Effector CD4-positive, alpha-beta T cell (primary cell): ENCODE measurements at regions not wholly inside any gene's neighbourhood (a gene's known extent, or its start where the extent isn't known, plus 50 kb on each side); places are given as distances from the start of the nearest gene placed in this dataset.
"Not testable (repeated sequence)": the region's sequence is repeated elsewhere in the genome, so short reads cannot be mapped to it uniquely, and the experiment has no call there.

Experiments
- DNase-seq: peaks from one replicate; pipeline ENCODE4 v3.0.0-alpha.2; 2020

DNA sequence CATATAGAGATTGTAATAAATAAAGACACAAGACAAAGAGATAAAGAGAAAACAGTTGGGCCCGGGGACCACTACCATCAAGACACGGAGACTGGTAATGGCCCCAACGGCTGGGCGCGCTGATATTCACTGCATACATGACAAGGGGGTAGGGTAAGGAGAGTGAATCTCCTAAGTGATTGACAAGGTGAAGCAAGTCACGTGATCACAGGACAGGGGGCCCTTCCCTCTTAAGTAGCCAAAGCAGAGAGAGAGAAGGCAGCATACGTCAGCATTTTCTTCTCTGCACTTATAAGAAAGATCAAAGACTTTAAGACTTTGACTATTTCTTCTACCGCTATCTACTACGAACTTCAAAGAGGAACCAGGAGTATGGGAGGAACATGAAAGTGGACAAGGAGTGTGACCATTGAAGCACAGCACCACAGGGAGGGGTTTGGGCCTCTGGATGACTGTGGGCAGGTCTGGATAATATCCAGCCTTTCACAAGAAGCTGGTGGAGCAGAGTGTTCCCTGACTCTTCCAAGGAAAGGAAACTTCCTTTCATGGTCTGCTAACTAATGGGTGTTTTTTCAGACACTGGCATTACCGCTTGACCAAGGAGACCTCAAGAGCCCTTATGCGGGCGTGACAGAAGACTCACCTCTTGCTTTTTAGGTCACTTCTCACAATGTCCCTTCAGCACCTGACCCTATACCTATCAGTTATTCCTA lies 75.6 kb downstream of the MRPL39 start:
- DNase-seq: not testable (repeated sequence)

DNA sequence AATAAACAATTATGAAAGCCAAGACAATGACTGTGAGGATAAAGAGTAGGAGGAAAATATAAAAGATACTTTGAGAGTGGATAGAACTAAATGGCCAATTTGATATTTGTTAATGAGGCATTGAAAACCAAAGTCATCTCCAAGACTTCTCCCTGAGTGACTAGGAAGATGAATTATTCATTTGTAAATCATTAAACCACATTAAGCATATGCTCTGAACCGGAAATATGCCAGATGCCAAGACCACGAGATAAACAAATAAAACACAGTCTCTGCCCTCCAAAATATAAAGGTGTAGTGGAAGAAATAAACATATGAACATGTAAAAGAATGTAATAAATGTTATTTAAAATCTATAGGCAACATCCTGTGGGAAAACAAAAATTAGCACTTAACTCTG lies 78.8 kb downstream of the MRPL39 start:
- DNase-seq: no peak

- DNase-seq: no peak
Measured at GRCh38 chr21:25518491-25518911, 88.8 kb downstream of the MRPL39 start.

DNA sequence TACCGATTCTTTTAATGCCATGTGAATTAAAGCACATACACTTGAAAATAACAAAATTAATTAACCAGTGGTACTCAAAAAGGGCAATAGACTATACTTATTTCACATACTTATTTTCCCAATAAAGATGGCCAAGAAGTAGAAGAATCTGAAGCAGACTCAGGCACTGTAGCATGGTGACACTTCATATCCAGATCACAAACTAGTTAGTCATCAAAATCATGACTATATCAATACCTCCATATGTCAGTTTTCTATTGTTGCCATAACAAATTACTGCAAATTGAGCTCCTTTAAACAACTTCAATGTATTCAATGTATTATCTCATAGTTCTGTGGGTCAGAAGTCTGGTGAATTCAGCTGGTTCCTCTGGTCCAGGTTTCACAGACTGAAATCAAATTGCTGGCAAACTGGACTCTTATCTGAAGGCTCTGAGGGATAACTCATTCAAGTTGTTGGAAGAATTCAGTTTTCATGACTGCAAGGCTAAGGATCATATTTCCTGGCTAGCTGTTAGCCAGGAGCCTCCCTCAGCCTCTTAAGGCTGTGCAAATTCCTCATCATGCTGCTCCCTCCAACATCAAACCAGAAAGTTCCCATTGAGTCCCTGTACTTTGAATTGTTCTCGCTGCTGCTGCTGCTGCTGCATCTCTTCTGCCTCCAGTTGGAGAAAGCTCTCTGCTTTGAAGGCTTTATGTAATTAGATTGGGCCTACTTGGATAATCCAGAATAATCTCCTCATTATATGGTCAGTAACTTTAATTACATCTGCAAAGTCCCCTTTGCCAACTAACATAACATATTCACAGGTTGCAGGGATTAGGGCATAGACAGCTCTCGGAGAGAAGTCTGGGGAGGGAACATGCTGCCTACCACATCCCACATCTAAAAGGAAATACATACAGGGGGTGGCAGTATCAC lies 91.5 kb downstream of the MRPL39 start:
- no peak for DNase-seq

DNA sequence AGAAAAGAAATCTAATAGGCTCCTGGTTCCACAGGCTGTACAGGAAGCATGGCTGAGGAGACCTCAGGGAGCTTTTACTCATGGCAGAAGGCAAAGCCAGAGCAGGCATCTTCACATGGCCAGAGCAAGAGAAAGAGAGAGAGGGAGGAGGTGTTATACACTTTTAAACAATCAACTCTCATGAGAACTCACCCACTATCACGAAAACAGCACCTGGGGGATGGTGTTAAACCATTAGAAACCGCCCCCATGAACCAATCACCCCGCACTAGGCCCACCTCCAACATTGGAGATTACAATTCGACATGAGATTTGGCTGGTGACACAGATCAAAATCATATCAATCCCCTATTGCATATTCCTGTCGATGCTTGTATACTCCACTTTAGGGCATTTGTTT lies 93.5 kb downstream of the MRPL39 start:
- no peak for DNase-seq

- DNase-seq: no peak
Measured at GRCh38 chr21:25512095-25513081, 94.9 kb downstream of the MRPL39 start.

DNA sequence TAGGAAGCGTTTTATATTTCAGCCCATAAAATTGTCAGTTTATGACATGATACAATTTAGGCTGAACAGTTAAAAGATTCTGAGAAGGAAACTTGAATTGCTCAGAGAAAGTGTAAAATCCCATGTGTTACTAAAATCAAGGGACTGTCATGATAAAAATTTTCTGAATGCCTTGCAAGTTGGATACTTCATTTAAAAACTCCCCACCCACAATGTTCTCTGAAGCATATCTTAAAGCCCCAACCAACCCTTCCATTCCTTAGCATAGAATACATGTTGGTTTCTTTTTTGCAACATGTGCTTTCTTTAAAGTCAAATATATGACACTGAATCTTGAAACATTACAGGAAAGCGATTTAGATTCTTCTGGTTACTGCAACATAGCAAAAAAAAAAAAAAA lies 97.4 kb downstream of the MRPL39 start:
- DNase-seq: no peak

DNA sequence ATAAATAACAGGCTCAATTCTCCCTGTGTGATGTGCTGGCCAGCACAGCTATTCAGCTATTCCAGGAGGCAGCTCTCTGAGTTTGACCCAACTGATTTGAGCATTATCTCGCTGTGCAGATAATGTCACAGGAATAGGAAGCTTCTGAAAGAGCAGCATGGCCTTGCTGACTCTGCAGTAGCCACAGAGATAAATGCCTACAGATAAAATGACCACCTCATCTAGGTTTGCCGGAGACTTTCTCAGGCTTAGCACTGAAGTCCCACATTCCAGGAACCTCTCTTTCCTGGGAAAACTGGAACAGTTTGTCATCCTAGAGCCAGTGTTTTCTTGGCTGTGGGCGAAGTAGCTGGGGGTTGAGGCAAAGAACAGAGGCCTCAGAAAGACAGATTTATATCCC lies 98.9 kb downstream of the MRPL39 start:
- DNase-seq: no peak

- no peak for DNase-seq
Measured at GRCh38 chr21:25507522-25507921, 99.8 kb downstream of the MRPL39 start.

GRCh38 chr21:25506887-25507286 lies 100.4 kb downstream of the MRPL39 start:
- DNase-seq: no peak

DNA sequence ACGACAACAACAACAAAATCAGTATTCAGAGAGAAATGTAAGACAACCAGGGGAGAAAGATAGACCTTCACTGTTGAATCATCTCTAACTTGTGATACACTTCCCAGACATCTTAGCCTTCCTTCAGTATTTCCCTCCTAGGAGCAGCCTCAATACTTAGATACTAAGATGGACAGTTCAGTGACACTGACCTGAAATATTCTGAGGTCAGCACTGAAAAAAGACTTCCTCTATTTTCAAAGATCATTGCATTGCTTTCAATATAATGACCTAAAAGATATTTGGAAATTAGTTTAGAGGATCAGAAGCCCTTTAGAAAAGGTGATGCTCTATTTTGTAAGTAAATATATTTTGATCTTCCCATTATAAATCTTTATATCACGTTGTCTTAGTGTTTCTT lies 101.0 kb downstream of the MRPL39 start:
- DNase-seq: no peak

DNA sequence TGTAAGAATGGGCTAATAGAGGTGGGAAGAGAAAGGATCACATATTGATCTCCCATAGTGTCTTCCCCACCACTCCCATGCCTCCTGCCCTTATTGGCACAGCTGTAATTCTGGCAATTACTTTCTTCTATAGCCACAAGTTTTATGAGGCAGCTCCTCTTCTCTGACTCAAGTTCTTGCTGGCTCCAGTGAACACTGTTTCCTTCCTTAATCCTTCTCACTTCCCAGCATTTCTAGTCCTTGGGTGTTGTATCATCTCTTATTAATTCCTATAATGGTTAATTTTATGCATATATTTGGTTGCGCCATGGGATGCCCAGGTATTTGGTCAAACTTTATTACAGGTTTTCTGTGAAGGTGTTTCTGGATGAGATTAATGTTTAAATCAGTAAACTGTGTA lies 103.3 kb downstream of the MRPL39 start:
- no peak for DNase-seq

GRCh38 chr21:25501996-25502665 lies 105.2 kb downstream of the MRPL39 start:
- no peak for DNase-seq

DNA sequence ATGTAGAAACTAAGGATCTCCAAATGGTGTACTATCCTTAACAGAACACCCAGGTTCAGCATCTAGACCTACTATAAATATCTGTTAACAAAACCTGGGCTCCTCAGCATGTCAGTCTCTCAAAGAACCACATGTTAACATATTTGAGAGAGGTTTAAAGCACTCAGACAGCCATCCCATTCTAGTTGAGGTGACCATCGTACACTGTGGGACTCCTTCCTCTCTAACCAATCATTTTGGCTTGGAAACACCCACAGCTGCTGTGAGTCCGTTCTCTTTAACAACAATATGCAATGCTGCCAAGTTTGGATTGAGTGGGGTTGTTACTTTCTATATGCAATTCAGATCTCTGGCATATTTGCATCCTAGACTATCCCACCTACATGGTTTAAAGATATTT lies 105.8 kb downstream of the MRPL39 start:
- DNase-seq: no peak

- no peak for DNase-seq
Measured at GRCh38 chr21:25500598-25500997, 106.7 kb downstream of the MRPL39 start.

- no peak for DNase-seq
Measured at GRCh38 chr21:25496825-25497482, 110.3 kb downstream of the MRPL39 start.

DNA sequence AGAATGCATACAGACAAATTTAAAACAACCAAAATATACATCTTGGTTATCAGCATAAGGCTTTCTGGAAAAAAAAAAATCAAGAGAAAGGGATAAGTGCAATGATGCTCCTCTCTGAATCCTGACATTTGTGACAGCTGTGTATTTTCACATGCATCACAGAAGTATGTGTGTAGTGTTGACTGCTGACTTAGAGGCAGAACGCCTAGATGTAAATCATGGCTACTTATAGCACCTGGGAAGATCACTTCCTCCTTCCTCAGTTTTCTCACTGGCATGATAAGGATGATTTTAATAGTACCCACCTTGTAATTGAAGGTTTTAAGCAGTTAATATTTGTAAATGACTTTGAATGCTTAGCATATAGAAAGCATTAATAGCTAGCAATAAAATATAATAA lies 112.5 kb downstream of the MRPL39 start:
- no peak for DNase-seq

DNA sequence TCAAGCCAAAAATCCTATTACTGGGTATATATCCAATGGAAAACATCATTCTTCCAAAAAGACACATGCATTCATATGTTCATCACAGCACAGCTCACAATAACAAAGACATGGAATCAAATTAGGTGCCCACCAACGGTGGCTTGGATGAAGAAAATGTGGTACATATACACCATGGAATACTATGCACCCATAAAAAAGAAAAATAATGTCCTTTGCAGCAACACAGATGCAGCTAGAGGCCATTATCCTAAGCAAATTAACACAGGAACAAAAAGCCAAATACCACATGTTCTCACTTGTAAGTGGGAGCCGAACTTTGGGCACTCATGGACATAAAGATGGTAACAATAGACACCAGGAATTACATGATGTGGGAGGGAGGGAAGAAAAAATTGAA lies 113.6 kb downstream of the MRPL39 start:
- no peak for DNase-seq

DNA sequence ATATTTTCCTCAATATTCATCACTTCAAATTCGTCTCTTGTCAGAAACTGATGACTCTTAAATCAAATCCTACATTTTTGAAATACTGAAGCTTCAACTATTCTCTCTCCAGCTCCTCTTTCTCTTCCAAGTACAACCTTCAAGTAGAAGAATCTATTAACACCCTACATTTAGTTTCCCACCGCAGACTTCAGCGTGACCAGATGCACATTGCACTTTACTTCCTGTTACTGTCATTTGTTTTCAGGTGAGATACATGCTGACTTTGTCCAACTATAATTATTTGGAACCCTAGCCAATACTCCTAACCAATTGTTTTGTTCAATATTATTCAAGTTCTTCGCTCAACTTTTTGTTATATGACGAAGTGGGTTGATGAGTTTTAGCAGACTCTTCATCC lies 116.0 kb downstream of the MRPL39 start:
- no peak for DNase-seq

- DNase-seq: no peak
Measured at GRCh38 chr21:25490742-25491141, 116.5 kb downstream of the MRPL39 start.

GRCh38 chr21:25489673-25490072 lies 117.6 kb downstream of the MRPL39 start:
- no peak for DNase-seq
